Muscle layer of colon (tissue), 2 donors: ENCODE measurements at regions not wholly inside any gene's neighbourhood (a gene's known extent, or its start where the extent isn't known, plus 50 kb on each side); places are given as distances from the start of the nearest gene placed in this dataset.

Experiments used
- H3K27ac ChIP-seq: one replicate; pipeline ENCODE4 v1.7.0; 2013; ENCODE audit warnings: low read depth, mild to moderate bottlenecking, low read length, moderate library complexity
- H3K27me3 ChIP-seq, 2 donors: one replicate each; pipeline ENCODE4 v1.7.0; 2013; ENCODE audit warnings: low read length in 2 of 2, mild to moderate bottlenecking in 2 of 2; ENCODE audit not compliant: insufficient read depth in 2 of 2, control insufficient read depth in 1 of 2
- H3K36me3 ChIP-seq: one replicate; pipeline ENCODE4 v1.7.0; 2013; ENCODE audit warnings: mild to moderate bottlenecking, low read length; ENCODE audit not compliant: insufficient read depth
- H3K4me1 ChIP-seq: one replicate; pipeline ENCODE4 v1.7.0; 2013; ENCODE audit warnings: mild to moderate bottlenecking, low read length; ENCODE audit not compliant: insufficient read depth
- H3K4me3 ChIP-seq, 2 donors: one replicate each; pipeline ENCODE4 v1.7.0; 2013; ENCODE audit warnings: low read length in 2 of 2, low read depth in 1 of 2, mild to moderate bottlenecking in 1 of 2, moderate library complexity in 1 of 2
- H3K9ac ChIP-seq: one replicate; pipeline ENCODE4 v1.7.0; 2013; ENCODE audit warnings: low read length
- H3K9me3 ChIP-seq: one replicate; pipeline ENCODE4 v1.7.0; 2013; ENCODE audit warnings: mild to moderate bottlenecking, low read length
- donor health status: abdominal sarcoma.
- donor health status: Adenocarcinoma of cecum.

DNA sequence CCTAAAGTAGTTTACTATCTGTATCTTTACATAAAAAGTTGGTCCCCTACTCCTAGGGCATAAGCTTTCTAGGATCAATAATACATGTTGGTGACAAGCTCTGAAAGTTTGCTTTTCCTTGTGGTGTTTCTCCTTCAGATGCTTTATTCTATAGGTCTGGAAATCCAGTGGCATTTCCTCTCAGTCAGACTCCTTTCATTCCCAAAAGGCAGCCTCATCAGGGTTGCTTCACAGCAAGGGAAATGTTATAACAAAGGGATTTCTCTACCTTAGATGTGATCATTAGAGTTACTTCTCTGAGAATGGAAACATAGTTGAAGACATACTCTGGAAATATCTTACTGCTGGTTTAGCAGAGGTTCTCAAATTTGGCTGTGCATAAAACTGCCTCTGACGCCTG lies 1072.4 kb upstream of the ZEB2 start:
- Histone ChIP-seq H3K9me3 (no peaks in the 10 kb centered on the region), H3K9ac (no peak overlapping the region), H3K4me1 (no peaks in the 10 kb centered on the region), H3K4me3 (no peak overlapping the region), H3K27ac (no peak overlapping the region), H3K36me3 (no peaks in the 10 kb centered on the region), H3K27me3 (no peaks in the 10 kb centered on the region)

DNA sequence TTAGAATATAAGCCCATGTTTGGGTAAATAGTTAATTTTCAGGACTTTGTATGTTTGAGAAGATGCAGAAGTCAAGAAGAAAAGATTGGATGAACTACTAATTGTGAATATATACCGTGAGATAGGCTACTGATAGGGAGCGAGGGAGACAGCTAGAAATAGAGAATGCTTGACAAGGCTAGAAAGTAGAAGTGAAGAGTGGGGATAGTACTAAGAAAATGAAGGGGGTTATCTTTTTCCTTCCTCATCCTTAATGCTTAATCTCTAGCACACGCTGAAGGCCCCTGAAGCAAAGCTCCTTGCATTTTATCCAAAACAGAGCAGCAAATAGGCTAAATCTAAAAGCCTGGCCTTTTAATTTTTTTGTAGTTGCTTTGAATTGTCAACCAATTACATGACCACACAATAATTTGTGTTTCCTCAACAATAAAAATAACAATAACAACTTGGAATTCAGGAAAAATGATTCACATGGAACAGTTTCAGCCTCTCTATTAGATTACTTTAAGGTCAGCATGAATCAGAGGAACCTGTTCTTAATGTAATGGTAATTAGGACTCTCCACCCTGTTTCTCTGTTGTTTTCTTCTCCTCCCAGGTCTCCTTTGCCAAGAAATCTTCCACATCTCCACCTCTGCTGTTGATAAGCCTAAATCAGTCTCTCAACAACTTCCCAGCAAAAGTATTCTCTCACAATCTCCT lies 1071.3 kb upstream of the ZEB2 start:
- Histone ChIP-seq H3K27ac (no peak overlapping the region), H3K9ac (no peak overlapping the region), H3K36me3 (no peaks in the 10 kb centered on the region), H3K4me3 (no peak overlapping the region), H3K4me1 (no peaks in the 10 kb centered on the region), H3K27me3 (no peaks in the 10 kb centered on the region), H3K9me3 (no peaks in the 10 kb centered on the region)

DNA sequence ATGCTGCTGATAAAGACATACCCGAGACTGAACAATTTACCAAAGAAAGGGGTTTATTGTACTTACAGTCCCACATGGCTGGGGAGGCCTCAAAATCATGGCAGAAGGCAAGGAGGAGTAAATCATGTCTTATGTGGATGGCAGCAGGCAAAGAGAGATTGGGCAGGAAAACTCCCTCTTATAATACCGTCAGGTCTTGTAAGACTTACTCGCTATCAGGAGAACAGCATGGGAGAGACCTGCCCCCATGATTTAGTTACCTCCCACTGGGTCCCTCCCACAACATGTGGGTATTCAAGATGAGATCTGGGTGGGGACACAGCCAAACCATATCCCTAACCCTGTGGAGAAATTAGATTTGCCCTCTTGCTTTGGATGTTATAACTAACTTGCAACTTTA lies 1068.0 kb upstream of the ZEB2 start:
- no peaks in the 10 kb centered on the region for H3K36me3 ChIP-seq
- H3K4me3 ChIP-seq, result no peak overlapping the region
- H3K9ac ChIP-seq, result no peak overlapping the region
- H3K27me3 ChIP-seq, result no peaks in the 10 kb centered on the region
- H3K9me3 ChIP-seq, result no peaks in the 10 kb centered on the region
- no peaks in the 10 kb centered on the region for H3K4me1 ChIP-seq
- no peak overlapping the region for H3K27ac ChIP-seq

DNA sequence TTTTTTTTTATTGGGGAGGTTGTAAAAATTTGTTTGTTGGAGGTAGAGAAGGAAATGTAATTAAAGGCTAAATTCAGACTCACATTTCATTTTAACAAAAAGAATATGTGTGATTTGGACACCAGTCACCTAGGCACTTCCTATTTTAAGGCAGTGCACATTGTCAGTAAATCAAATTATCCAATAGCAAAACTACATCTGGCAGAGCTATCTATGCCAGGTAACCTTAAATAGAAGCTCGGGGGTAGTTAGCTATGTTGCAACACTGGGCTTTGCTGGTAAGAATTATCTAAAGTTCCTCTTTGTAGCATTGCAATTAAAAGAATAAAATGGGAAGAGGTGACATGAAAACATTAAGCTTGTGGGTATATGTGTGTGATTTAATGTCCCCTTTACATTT lies 1064.4 kb upstream of the ZEB2 start:
- no peaks in the 10 kb centered on the region for H3K36me3 ChIP-seq
- no peaks in the 10 kb centered on the region for H3K9me3 ChIP-seq
- H3K9ac ChIP-seq, result no peak overlapping the region
- no peak overlapping the region for H3K27ac ChIP-seq
- no peaks in the 10 kb centered on the region for H3K27me3 ChIP-seq
- H3K4me3 ChIP-seq, result no peak overlapping the region
- no peaks in the 10 kb centered on the region for H3K4me1 ChIP-seq

DNA sequence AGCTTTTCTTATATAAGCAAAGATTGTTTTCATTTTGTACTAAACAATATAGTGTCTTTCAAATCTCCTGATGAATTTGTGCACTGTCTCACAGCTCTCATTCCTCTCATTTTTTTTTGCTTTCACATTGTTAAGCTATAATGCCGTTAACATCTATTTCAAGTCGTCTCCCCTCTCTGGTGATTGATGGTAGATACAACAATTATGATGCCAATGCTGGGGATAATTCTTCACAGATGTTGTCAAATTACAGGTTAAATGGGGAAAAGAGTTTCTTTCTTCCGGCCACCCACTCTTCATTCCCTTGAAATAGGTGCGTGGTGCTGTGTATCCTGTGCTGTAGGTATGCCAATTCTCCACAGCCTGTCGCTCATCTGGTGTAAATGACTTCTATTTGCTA lies 1053.7 kb upstream of the ZEB2 start:
- Histone ChIP-seq H3K4me3 (no peak overlapping the region), H3K4me1 (no peaks in the 10 kb centered on the region)

DNA sequence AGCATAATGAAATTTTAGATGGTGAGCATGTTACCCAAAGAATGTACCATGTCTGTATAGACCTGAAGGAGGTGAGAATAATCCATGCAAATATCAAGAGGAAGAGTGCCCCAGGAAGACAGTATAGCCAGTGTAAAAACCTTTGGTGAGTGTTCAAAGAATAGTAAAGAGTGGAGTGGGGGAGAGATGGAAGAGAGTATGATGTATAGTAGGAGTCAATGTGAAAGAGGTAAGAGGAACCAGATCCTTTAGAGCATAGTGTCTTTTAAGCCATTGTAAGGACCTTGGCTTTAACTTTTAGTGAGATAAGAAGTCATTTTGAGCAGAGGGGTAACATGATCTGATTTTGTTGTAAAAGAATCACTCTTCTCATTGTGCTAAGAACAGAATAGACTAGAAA lies 1052.3 kb upstream of the ZEB2 start:
- no peaks in the 10 kb centered on the region for H3K9me3 ChIP-seq

More for the DNA sequence above, 1053.7 kb upstream of the ZEB2 start:
- H3K9me3 ChIP-seq, result no peaks in the 10 kb centered on the region
- H3K27me3 ChIP-seq, result no peaks in the 10 kb centered on the region
- no peaks in the 10 kb centered on the region for H3K36me3 ChIP-seq
- no peak overlapping the region for H3K9ac ChIP-seq
- no peak overlapping the region for H3K27ac ChIP-seq

DNA sequence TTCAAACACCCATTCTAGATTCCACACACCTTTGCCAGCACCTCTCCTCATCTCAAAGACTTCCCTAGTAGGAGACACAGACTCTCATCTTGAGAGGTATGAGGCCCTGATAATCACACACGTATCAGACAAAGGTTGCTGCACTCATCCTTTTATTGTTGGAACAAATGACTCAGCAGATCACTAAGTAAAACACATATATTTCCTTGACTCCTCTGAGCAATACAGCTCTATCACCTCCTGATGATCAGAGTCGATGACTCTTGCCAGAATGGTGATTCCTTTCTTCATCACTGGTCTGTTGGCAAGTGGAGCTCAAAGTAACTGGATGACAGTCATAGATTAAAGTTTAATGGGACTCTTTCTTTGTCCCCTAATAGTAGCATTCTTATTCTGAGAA lies 1049.2 kb upstream of the ZEB2 start:
- Histone ChIP-seq H3K9me3 (no peaks in the 10 kb centered on the region), H3K27me3 (no peaks in the 10 kb centered on the region), H3K4me3 (no peak overlapping the region), H3K4me1 (no peaks in the 10 kb centered on the region), H3K27ac (no peak overlapping the region), H3K9ac (no peak overlapping the region), H3K36me3 (no peaks in the 10 kb centered on the region)

More for the DNA sequence above, 1052.3 kb upstream of the ZEB2 start:
- H3K4me1 ChIP-seq, result no peaks in the 10 kb centered on the region
- H3K27ac ChIP-seq, result no peak overlapping the region
- no peaks in the 10 kb centered on the region for H3K36me3 ChIP-seq
- no peak overlapping the region for H3K9ac ChIP-seq
- no peaks in the 10 kb centered on the region for H3K27me3 ChIP-seq
- H3K4me3 ChIP-seq, result no peak overlapping the region

DNA sequence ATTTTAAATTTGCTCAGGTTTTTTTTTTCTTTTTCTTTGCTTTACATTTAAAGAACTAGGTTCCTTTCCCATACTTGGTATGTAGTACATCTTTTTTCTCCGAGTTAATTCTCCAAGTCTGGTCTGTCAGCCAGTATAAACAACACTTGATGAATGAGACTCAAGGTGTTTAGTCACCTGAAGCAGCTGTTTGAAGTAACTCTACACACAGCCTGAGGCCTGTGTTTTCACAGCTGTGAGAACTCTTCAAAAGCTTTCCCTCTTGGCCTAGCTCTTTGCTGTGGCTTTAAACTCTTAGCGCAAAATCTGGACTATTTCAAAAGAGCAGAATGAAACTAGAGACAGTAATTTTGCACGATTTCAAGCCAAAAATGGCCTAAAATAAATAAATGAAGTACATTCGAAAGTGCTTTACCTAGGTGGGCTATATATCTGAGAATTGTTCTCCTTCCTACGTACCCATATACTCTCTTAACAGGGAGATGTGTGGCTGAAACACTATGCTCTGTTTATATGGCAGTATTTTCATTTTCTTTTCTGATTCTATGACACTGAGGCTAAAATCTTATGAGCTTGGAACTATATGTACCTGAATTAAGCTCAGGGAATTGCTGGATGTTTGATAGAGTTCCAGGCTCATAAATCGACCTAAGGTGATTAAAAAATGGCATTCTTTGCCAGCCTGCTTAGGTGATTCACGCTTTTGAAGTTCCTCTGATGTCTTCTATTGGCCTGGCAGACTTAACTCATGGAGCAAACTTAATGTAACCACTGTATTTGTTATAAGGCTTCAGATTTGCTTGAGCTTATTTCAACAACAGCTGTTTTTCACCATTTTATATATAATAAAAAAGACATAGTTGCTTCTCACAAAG lies 1044.1 kb upstream of the ZEB2 start:
- Histone ChIP-seq H3K9me3 (no peaks in the 10 kb centered on the region), H3K4me3 (no peak overlapping the region), H3K27ac (no peak overlapping the region), H3K4me1 (no peaks in the 10 kb centered on the region), H3K36me3 (no peaks in the 10 kb centered on the region), H3K9ac (no peak overlapping the region), H3K27me3 (no peaks in the 10 kb centered on the region)

DNA sequence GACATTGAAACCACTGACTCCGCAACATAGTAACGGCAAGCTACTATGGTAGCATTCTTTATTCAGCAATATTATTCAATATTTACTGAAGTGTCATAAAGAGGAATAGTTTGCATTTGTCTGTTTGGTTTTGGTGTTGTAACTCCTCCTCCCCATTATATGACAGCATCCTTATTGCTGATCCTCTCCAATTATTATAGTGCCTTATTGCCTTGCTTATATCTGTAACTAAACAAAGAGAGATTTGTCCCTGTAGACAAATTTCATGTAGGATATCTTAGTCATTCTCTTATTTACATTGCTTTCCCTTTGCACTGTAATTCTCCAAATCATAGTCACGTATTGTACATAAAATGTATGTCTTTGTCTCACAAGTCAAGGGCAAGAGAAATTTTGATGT lies 1041.2 kb upstream of the ZEB2 start:
- no peak overlapping the region for H3K27ac ChIP-seq
- no peaks in the 10 kb centered on the region for H3K27me3 ChIP-seq
- H3K36me3 ChIP-seq, result no peaks in the 10 kb centered on the region
- no peaks in the 10 kb centered on the region for H3K9me3 ChIP-seq
- no peak overlapping the region for H3K9ac ChIP-seq
- no peak overlapping the region for H3K4me3 ChIP-seq
- no peaks in the 10 kb centered on the region for H3K4me1 ChIP-seq

DNA sequence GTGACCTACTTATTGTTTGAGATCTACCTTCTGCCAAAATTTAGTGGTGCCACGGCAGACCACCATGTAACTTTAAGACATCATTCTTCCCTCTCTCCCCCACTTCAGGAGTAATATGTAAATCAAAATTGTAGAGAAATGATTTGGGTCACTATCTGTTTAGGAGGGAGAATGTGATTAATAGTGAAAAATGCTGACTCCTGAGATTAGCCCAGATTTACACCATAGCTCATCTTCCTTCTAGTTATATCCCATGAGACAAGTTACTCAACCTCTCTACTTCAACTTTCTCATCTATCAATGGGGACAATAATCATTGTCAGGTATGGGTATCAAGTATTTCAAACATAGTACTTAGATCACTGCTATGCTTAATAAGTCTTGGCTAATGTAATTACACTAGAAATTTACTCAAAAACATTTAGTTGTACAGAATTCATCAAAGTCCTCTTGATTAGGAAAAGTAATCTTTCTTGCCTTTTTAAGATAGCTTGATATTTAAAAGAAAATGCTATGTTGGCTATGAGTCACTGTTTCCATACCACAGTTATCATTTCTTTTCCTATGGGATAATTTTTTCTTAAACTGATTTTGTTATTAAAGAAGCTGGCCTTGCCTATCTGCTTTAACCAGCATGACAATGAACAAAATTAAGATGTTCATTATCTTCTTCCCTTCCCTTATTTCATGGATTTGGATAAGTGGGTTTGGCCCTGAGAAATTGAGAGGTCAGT lies 1038.9 kb upstream of the ZEB2 start:
- no peak overlapping the region for H3K4me3 ChIP-seq
- no peaks in the 10 kb centered on the region for H3K9me3 ChIP-seq
- no peaks in the 10 kb centered on the region for H3K27me3 ChIP-seq
- H3K27ac ChIP-seq, result no peak overlapping the region
- no peaks in the 10 kb centered on the region for H3K4me1 ChIP-seq
- no peaks in the 10 kb centered on the region for H3K36me3 ChIP-seq
- H3K9ac ChIP-seq, result no peak overlapping the region

DNA sequence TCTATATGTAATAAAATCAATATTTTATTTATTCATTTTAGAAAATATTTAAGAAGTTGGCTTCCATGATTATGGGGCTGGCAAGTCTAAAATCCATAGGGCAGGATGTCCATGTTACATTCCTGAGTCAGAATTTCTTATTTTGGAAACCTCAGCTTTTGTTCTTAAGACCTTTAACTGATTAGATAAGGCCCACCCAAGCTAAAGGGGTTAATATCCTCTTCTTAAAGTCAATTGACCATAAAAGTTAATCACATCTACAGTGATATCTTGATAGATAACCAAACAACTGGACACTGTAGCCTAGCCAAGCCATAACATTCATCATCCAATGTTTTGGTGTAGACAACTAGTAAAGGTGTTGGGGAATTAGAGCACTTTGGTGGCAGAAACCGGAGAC lies 1035.4 kb upstream of the ZEB2 start:
- Histone ChIP-seq H3K36me3 (no peaks in the 10 kb centered on the region), H3K9ac (no peak overlapping the region), H3K4me1 (no peaks in the 10 kb centered on the region), H3K4me3 (no peak overlapping the region), H3K9me3 (no peaks in the 10 kb centered on the region), H3K27ac (no peak overlapping the region), H3K27me3 (no peaks in the 10 kb centered on the region)
